Ovary (tissue), 3 donors: ENCODE measurements at regions not wholly inside any gene's neighbourhood (a gene's known extent, or its start where the extent isn't known, plus 50 kb on each side); places are given as distances from the start of the nearest gene placed in this dataset.

Experiments used
- CTCF ChIP-seq, 3 donors: fragments of 450-650 bp in 2 of 3; fragments of 200-600 bp in 1 of 3; IDR thresholded peaks; one replicate each; pipeline versions ENCODE4 v1.5.1 to v1.8.0; 2016 to 2022; ENCODE audit warnings: antibody characterized with exemption in 3 of 3, mild to moderate bottlenecking in 1 of 3
- EP300 ChIP-seq: sonication (generic); formaldehyde crosslinking; IDR thresholded peaks from one replicate; pipeline ENCODE4 v1.6.1; 2017; ENCODE audit warnings: antibody characterized with exemption
- POLR2A ChIP-seq: fragments of 450-650 bp; IDR thresholded peaks from one replicate; pipeline ENCODE4 v1.6.1; 2017; ENCODE audit warnings: antibody characterized with exemption, mild to moderate bottlenecking, moderate library complexity
- donor health status: DM: no; HTN: no; CAD: no.

- TF ChIP-seq CTCF (IDR thresholded peaks at IDR 0.05) (no peak), POLR2A (no peak), EP300 (no peak)
Observed at GRCh38 chr11:13064593-13064992, 55.5 kb downstream of the RASSF10 start.
